ENCODE measurements at regions not wholly inside any gene's neighbourhood (a gene's known extent, or its start where the extent isn't known, plus 50 kb on each side); places are given as distances from the start of the nearest gene placed in this dataset.

DNA sequence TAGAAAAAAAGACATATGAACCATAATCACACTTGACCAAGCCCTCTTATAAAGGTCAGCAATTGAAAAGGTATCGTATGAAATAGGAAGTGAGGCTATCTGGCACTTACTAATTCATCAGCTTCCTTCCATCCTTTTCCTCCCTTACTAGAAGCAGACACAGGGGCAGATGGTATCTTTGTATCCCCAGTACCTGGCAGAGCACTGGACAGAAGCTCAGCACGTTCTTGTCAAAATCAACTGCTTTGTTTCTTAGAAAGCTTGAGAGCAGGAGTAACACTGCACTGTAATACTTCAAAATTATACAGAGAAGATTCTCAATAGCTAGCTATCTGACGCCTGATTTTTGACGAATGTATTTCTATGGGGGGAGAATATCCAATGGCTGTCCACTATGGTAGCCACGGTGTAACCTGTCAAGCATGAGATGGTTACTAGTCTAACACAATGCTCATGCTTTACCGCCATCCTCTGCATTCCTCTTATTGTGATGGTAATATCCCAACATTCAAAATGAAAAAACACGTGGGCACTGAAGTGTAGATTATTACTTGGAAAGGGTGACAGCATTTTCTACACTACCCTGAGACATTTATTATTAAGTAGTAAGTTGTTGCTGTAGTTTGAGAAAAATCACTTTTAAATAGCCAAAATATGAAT, 175.6 kb downstream of the SIPA1L2 start:
- H3K9me3 ChIP-seq, result no peaks in the 10 kb centered on the region
- TF ChIP-seq POLR2A (IDR thresholded peaks at IDR 0.05) (no peak), POLR2AphosphoS5 (IDR thresholded peaks at IDR 0.05; ENCODE audit: insufficient read depth in 1 of 2, low read depth in 1 of 2) (no peak), CTCF (IDR thresholded peaks at IDR 0.05) (no peak)
- no peak for DNase-seq (ENCODE audit: extremely low spot score in 2 of 2)
- H3K36me3 ChIP-seq, result no peaks in the 10 kb centered on the region
- no peaks in the 10 kb centered on the region for H3K27me3 ChIP-seq
- H3K27ac ChIP-seq, result no peak overlapping the region
- H3K4me3 ChIP-seq, result no peak overlapping the region
- no peaks in the 10 kb centered on the region for H3K4me1 ChIP-seq
- intact Hi-C loops (cut with DNase I), result no loop called here

GRCh38 chr1:232452736-232453440, 177.0 kb downstream of the SIPA1L2 start:
- TF ChIP-seq POLR2AphosphoS5 (IDR thresholded peaks at IDR 0.05; ENCODE audit: insufficient read depth in 1 of 2, low read depth in 1 of 2) (no peak), CTCF (IDR thresholded peaks at IDR 0.05) (no peak), POLR2A (IDR thresholded peaks at IDR 0.05) (no peak)
- no peak for DNase-seq (ENCODE audit: extremely low spot score in 2 of 2)
- Histone ChIP-seq H3K4me1 (no peaks in the 10 kb centered on the region), H3K27ac (no peak overlapping the region), H3K36me3 (no peaks in the 10 kb centered on the region), H3K9me3 (no peaks in the 10 kb centered on the region), H3K27me3 (no peaks in the 10 kb centered on the region), H3K4me3 (no peak overlapping the region)
- intact Hi-C loops (cut with DNase I), result no loop called here

DNA sequence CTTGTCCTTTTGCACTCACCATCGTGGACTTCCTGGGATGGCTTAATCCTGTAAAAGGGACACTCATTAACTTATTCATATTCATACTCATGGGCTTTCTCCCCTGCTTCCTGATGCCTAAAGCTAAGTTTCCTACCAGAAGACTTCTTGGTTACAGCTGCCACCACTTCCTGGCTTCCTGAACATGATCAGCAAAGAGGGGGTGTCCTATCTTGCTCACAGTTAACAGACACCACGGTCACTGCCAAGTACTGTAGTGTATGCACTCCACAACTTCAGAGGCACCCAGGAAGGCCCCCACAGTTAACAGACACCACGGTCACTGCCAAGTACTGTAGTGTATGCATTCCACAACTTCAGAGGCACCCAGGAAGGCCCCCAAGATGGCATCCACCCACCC, 177.8 kb downstream of the SIPA1L2 start:
- Histone ChIP-seq H3K9me3 (no peaks in the 10 kb centered on the region), H3K4me1 (no peaks in the 10 kb centered on the region), H3K27ac (no peak overlapping the region), H3K4me3 (no peak overlapping the region), H3K36me3 (no peaks in the 10 kb centered on the region), H3K27me3 (no peaks in the 10 kb centered on the region)
- TF ChIP-seq POLR2A (IDR thresholded peaks at IDR 0.05) (no peak), POLR2AphosphoS5 (IDR thresholded peaks at IDR 0.05; ENCODE audit: insufficient read depth in 1 of 2, low read depth in 1 of 2) (no peak), CTCF (IDR thresholded peaks at IDR 0.05) (no peak)
- intact Hi-C loops (cut with DNase I), result no loop called here
- no peak for DNase-seq (ENCODE audit: extremely low spot score in 2 of 2)

DNA sequence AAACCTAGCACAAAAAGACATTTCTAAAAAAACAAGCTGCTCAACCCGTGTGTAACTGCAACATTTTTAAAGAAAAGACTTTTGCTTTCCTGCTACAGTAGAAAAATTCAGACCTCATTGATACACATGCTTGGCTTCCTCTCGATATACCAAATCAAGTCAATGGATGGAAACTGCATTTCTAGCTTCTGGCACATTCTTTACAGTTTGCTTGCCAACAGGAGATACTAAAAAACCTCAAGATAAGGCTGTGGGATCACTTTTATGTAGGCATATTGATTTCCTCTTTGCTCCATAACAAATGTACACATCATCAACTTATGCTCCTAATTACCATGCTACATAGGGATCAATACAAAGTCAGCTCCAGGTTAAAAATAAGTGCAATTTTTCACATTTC, 178.4 kb downstream of the SIPA1L2 start:
- Histone ChIP-seq H3K36me3 (no peaks in the 10 kb centered on the region), H3K4me3 (no peak overlapping the region), H3K27ac (no peak overlapping the region), H3K4me1 (no peaks in the 10 kb centered on the region), H3K9me3 (no peaks in the 10 kb centered on the region), H3K27me3 (no peaks in the 10 kb centered on the region)
- no peak for DNase-seq (ENCODE audit: extremely low spot score in 2 of 2)
- intact Hi-C loops (cut with DNase I), result no loop called here
- TF ChIP-seq POLR2AphosphoS5 (IDR thresholded peaks at IDR 0.05; ENCODE audit: insufficient read depth in 1 of 2, low read depth in 1 of 2), result no peak

DNA sequence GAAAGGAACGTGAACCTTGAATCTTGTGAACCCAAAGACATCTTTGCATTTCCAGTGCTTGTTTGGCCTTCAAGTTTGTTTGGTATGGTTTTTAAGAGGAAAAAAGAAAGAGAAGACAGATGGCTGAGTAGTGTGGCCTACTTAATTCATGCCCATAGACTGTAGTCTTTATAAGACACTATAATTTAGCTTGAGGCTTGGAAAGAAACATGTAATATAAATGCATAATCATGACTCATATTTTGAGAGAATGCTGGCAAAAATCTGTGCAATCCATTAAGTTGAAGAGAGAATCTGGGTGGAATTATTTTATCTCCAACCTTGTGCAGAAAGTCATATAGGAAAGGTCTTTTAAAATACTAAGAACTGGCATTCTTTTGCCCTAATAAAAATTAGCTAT, 179.3 kb downstream of the SIPA1L2 start:
- Histone ChIP-seq H3K27me3 (no peaks in the 10 kb centered on the region), H3K36me3 (peaks cover 0 to under 1% of the 10 kb centered on the region in 2 donors), H3K27ac (no peak overlapping the region), H3K9me3 (no peaks in the 10 kb centered on the region), H3K4me3 (no peak overlapping the region), H3K4me1 (no peaks in the 10 kb centered on the region)
- intact Hi-C loops (cut with DNase I), result no loop called here
- TF ChIP-seq CTCF (IDR thresholded peaks at IDR 0.05), result no peak
- no peak for TF ChIP-seq POLR2A (IDR thresholded peaks at IDR 0.05)
- TF ChIP-seq POLR2AphosphoS5 (IDR thresholded peaks at IDR 0.05; ENCODE audit: insufficient read depth in 1 of 2, low read depth in 1 of 2), result no peak
- DNase-seq (ENCODE audit: extremely low spot score in 2 of 2), result no peak

Measured in vagina (tissue), 2 donors.